HG03108 (cell line): ENCODE measurements at regions not wholly inside any gene's neighbourhood (a gene's known extent, or its start where the extent isn't known, plus 50 kb on each side); places are given as distances from the start of the nearest gene placed in this dataset.

Experiments used
- ATAC-seq: cut with Tn5 transposase; IDR thresholded peaks from one replicate; pipeline ENCODE4 v1.9.1; 2021; ENCODE audit warnings: moderate library complexity; ENCODE audit not compliant: unreplicated experiment

DNA sequence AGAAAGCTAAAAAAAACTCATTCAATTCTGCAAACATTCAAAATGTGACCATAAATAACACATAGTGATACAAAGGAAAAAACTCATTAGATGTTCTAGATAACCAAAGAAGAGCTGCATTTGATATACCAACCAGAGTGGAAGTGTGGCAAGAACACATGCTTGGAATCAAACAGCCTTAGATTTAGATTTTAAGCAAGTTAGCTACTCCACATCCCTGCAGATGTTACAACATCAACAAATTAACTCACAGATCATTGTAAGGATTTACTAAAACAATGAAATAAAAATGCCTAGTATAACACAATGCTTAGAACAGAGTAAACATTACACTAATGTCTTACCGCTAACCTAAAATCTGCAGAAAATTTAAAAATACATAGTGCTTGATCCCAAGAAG is 114.0 kb upstream of the AKIP1 start:
- ATAC-seq = no peak

DNA sequence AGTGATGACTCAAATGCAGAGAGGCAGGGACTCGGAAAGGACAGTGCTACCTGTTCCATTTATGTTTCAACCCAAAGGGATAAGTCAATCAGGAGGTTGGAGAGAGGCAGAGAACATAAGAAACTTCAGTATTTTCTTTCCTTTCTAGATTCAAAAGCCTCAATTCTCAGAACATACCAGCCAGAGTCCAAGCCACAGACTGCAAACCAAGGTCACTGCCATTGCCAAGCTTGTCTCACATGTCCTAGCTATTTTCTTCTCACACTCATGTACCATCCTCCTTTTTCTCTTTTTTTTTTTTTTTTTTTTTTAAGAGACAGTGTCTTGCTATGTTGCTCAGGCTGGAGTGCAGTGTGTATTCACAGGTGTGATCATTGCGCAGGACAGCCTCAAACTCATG is 111.7 kb upstream of the AKIP1 start:
- no peak for ATAC-seq

DNA sequence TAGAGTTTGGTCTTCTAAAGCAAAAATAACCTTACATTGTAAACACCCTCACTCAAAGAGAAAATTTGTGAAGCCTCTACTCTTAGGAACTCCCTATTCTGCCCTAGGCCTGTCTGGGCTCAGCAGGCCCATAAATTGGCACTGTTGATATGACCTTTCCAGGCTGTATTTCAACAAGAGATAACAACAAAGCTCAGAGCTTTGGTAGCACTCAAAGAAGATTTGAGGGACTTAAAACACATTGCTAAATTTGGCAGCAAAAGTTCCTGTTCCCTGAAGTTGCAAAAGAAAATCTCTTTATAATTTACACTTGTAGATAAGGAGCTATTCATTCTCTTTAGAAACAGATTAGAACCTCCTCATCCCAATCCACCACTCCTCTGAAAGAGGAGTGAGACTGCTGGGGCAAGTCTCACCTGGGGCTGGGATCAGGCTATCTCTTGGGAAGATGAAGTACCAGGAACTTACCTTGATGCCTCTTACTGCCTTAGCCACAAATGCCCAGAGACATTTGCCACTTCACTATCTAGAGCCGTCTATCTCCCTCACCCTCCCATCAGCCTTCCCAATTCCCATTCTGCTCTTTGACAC is 110.4 kb upstream of the AKIP1 start:
- no peak for ATAC-seq

DNA sequence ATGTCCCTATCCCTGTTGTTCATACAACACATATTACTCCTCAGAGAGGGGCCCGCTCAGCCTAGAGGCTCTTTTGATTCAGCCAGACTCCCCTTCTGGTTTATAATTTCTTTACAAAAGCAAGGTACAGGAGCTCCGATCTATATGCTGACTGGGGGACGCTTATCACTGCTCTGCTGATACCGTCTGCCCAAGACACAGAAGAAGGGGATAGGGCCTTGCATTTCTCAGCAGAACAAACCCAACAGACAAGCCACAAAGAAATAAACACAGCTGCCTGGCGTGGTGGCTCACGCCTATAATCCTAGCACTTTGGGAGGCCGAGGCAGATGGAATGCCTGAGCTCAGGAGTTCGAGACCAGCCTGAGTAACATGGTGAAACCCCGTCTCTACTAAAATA is 109.9 kb upstream of the AKIP1 start:
- ATAC-seq = no peak

DNA sequence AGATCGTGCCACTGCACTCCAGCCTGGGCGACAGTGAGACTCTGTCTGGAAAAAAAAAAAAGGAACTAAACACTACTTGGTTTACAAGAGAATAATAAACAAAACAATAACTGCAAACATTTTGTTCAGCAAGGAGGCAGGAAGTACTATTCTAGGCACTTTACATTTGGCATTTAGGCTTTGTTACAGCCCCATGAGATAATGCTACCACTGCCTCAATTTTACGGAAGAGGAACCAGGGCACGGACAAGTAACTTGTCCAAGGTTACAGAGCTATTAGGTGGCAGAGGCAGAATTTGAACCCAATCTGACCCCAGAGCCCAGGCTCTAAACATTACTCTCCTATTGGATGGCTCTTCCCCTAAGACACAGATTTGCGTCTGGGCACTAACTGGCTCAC is 108.7 kb upstream of the AKIP1 start:
- no peak for ATAC-seq

DNA sequence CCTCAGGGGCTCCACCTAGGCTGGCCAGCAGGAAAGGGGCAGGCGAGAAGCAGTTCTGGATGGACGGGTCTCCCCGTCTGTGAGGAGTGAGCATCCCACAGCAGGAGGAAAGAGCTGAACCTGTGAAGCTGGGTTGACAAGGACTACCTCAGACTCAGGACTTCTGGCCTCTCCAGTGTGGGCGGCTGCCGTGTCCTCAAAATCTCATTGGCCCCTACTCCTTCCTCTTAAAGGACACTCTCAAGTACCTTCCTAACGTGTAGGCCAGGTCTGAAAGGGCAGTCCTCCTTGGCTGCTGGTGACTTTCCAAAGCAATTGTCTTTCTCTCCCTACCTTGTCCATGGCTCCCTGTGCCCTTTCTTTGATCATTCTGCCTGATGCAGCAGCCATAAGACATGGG is 107.0 kb upstream of the AKIP1 start:
- ATAC-seq = no peak

DNA sequence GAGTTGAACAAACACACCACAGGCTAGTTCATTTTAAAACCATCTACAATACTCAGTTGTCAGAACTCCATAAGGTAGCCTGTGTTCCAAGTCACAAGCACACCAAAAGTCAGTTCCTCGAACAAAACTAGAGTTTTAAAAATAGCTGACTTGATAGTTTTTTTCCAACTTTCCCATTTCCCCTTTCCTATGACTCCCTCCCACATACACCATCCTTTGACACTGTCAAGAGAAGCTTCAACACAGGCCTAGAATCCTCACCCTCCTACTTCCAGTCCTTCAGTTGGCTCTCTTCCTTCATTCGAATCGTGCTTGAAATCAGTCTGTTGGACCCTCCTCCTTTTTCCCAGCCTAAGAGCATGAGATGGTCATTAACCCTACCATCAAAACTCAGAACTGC is 105.7 kb upstream of the AKIP1 start:
- ATAC-seq = no peak

DNA sequence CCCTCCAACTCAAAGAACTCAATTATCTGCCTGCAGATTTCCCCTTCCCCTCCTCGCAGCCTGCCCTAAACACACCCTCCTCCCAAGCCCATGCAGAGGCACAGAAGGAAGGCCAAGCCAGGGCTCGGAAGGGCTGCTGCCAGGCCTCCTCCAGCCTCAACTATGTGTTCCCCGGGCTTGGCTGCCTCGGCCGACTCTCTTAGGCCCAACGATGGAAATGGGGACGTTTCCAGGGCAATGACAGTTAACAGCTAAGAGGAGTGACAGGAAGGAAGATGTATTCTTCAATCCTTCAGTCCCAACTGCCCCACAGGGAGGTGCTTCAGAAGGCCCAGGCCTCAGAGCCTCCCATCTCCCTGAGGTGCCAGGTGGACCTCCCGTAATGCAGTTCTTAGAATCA is 104.0 kb upstream of the AKIP1 start:
- no peak for ATAC-seq

DNA sequence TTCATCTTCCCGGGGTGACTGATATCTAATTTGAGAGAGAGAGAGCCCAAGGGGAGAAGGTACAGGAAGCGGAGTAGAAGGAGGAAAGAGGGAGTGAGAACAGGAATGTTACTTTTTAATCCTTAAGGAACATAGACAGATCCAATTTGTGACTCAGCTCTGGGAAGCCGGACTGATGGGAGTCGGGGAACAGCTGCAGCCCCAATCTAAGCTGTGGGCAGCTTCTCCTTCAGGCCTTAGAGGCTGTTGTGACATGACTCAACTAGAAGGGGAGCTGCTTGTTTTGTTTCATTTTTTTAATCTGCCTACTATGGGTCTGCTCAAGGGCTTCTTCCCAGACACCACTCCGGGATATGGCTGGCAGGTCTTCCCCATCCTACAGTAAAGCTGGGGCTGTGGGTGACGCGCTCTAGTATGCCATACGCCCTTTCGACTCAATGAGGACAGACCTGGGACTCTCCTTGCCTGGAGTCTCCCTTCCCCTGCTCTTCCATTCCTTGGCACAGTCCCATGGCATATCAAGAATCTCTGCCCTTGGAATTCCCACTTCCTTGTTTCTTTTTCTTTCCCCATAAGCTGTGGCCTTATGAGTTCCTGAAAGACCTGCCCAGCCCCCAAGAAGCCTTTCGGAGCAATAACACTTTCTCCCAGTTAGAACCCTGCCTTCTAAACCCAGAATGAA is 103.3 kb upstream of the AKIP1 start:
- no peak for ATAC-seq

DNA sequence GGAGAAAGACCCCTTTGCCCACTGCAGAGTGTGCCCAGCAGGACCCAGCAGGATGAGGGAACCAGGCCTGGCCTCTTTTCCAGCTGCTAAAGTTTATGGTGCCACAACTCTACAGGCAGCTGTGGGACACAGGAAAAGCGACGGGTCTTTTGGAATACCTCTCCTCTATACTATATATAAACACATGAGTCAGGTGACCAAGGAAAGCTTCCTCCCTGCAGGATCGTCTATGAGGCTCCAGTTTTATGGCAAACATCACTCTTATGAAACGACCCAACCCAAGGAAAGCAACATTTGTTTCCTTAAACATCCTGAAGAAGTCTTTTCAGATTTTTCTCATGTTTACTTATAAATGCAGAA is 102.8 kb upstream of the AKIP1 start:
- no peak for ATAC-seq

DNA sequence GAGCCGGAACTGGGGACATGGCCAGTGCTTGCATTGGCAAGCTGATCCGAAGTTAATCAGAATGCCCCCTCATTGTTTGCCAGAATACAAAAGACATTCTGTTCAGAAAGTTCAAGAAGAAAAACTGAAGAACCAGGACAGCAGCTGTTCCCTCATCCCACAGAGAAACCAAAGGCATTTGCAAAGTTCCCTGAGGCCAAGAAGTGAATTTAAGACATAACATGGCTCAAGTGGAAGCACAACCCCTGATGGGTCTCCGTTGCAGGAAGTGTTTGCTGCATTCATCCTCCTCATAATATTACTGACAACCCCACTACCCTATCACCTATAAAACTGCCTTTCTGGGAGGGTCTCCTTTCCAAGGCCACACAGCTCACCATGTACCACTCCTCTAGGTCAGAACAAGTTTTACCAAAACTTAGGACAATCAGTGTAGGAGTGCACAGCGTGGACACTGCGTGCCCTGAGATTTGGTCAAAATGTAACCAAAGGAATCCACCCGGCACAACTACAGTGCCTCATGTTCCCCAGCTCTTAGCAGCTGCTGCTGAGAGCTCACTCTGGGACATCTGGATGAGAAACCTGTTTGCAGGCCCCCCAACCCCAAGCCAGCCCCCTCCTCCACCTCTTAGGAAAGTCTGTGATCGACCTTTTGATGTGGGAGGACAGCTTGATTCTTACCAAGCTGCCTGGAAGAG is 101.6 kb upstream of the AKIP1 start:
- ATAC-seq = no peak

DNA sequence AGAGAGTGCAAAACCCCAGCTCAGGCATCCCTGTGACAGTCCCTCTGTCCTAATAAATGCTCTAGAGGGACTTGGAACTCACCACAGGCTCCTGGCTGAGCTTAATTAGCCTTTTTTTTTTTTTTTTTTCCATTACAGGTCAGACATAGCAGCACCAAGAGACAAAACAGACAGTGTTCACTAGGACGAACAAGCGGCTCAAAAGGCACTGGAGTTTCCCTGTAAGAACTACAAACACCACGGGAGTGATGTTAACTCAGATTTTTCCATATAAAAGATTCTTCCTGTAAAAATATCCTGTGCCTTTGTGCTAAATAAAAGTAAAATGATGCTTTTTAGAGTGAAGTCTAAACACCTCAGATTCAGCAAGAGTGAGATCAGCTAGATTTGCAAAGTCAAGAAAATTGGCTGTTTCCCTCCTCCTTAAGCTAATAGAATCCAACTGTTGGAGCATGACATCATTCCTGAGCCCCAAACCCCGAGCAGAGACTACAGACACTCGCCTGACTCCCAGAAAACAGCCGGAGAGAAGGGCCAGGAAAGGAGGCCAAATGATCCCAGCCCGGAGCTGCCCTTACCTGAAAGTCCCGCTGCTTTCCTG is 101.0 kb upstream of the AKIP1 start:
- no peak for ATAC-seq

DNA sequence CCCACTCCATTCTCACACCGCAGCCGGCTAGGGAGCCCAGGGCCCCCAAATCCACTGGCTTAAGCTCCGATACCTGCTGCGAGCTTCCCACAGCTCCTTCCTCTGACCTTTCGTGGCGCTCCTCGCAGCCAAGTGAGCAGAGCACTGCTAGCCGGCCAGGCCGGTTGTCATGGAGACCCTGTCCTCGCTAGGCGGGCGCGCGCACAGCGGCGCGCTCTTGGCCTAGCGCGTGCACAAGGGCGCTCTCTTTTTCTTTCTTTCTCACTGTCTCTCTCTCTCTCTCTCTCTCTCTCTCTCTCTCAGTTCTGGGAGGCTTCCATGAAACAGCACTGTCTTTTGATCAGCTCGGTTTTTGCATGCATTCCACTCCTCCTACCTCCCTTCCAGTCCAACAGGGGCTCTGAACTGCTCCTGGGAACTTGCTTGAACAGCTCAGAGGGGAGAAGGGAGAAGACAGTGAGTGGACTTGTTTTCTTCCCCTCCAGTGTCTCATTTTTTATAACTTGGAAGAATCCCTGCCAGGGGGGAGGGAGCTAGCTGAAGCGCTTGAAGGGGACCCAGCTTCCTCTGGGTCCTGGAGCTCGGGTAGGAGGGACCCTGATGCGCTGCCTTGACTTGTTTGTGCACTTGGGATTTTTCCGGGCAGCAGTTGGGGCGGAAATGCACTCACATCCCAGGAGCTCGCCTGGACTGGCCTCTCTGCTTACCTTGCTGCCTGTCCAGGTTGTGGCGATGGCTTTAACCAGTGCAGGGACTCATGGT is 100.3 kb upstream of the AKIP1 start:
- ATAC-seq = no peak

DNA sequence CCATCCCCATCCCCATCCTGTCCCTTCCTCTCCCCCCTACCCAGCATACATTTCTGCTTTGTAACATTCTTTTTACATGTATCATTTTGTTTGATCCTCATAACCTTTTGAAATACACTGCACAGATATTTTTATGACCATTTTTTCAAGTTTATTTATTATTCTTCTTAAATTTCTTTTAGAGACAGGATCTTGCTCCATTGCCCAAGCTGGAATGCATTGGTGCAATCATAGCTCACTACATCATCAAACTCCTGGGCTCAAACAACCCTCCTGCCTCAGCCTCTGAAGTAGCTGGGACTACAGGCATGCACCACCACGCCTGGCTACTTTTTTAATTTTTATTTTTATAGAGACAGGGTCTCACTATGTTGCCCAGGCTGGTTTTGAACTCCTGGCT is 99.4 kb upstream of the AKIP1 start:
- no peak for ATAC-seq

DNA sequence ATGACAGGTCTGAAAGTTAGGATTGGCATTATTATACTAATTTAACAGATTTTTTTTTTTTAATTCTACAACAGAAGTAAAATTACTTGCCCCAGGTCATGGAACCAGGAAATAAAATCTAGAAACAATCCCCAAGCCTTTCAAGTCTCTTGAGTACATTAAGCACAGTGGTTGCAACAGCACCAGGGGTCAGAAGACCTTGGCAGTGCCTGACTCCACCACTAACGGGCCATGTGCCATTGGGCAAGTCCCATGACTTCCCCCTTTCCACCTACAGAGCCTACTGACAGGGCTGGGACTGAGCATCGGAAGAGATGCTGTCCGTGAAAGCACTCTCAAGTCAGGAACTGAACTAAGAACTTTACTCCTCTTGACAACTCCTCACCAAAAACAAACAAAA is 98.6 kb upstream of the AKIP1 start:
- ATAC-seq = no peak

DNA sequence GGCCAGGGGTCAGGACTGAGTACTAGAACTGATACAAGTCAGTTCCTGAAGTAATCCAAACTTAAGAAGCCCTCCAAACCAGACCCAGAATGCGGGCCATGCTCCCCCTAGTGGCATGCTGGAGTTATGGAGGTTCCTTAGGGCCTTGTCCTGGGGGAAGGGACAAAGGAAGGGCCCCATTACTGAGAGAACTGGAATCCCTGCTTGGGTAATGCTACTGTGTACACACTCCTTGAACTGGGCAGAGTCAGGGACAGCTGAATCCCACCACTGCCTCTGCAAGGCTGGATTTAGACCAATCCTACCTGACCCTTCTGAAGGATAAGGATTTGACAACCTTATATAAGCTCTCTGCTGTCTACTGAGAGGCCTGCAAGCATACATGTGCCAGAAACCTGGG is 97.3 kb upstream of the AKIP1 start:
- ATAC-seq = peak; percentile 48

DNA sequence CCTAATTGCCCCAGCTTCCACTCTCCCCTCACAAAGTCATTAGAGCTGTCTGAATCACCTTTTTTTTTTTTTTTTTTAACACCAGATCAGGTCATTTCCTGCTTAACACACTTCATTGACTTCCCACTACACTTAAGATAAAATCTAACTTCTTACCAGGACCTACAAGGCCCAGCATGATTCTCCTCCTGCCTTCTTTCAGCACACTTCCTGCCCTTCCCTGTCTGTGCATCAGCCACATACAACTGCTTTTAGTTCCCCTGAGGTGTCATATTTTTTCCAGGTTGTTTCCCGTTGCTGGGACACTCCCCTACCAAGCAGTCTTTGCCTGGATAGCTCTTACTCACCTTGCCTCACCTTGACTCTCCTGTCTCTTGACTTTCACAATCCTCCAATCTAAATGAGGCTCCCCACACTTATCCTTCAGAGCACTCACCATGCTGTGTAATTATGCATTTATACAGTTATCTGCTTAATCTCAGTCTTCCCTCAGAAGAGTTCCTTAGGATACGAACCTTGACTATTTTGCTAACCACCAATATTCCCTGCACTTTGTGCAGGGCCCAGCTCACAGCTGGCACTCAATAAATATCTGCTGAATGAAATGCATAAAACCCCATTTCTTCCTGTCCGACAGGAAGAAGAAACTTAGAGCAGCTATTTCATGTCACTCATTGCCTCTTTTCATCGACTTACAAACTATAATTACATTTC is 96.6 kb upstream of the AKIP1 start:
- ATAC-seq = no peak

DNA sequence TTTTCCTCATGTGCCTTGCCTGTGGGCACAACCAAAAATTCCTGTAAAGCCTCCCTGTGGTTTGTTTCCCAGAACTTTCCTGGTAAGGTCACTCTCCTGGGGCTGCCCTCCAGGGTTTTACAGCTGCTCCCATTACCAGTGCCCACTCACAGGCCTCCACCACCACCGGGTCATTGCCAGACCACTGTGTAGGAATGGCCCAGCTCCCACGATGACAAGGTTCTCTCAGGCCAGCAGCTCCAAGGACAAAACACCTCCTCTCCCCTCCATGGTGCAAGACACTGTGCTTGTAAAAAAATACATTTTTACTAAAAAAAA is 96.1 kb upstream of the AKIP1 start:
- no peak for ATAC-seq

DNA sequence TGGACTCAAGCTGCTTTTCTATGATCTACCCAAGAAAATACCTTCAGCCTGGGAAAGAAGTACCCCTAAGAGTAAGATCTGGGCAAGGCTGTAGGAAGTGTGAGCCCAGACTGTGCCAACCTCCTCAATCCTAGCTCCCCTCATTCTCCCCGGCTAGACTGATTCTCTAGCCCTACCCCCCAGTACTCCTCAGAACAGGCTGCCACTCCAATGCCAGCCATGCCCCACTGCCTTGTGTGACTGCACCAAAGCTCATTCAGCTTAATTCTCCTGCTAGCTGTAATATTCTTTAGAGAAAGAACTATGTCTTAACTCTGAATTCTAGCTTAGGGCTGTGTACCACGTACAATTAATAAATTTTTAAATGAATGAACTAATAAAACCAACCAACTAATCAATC is 92.6 kb upstream of the AKIP1 start:
- no peak for ATAC-seq

DNA sequence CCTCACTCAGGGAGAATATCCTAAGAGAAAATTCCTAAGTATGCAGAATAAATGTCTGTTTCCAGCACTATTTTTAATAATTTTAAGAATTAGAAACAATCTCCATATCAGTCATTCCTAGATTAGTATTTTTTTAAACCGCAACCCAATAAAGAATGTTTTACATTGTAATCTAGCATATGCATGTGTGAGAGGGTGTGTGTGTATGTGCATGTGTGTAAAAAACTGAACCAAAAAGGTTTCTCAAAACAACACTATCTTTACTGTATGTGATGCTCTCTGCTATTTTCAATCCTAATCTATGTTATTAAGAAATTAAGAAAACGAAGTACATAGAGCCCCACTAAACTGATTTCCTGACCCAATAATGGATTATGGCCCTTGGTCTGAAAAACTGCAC is 90.6 kb upstream of the AKIP1 start:
- ATAC-seq = no peak

DNA sequence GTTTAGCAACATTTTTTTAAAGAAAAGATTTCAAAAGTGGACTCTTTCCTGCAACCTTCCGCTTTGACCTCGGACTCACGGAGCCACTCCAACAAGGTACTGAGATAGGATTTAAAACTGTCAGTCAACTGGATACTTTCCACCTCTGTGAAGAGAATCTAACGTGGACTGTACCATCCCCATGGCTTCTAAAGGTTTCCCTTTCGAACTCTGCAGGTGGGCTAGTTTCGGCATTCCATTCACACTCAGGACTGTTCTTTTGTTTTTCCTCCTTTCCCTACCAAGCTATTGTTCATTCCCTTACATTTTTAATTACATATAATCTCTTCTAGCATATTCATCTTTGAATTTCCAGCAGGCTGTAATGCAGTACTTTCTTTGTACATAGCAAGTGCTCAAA is 88.5 kb upstream of the AKIP1 start:
- no peak for ATAC-seq
